Epithelial cell of esophagus (primary cell): ENCODE measurements at regions not wholly inside any gene's neighbourhood (a gene's known extent, or its start where the extent isn't known, plus 50 kb on each side); places are given as distances from the start of the nearest gene placed in this dataset.

ENCODE experiments used
- DNase-seq: peaks from one replicate; pipeline ENCODE4 v3.0.0; 2010; ENCODE audit warnings: low read depth
- H3K4me3 ChIP-seq: 2 replicates; pipeline ENCODE4 v1.5.1; 2011; ENCODE audit warnings: mild to moderate bottlenecking, low read length, control low read depth
- CTCF ChIP-seq: IDR thresholded peaks from 2 replicates; pipeline ENCODE4 v1.5.1; 2011; ENCODE audit warnings: low read depth, mild to moderate bottlenecking, low read length, control low read depth, inconsistent platforms; ENCODE audit not compliant: insufficient read depth; ENCODE audit errors: missing control alignments

GRCh38 chr20:60650087-60650486, 602.0 kb upstream of the CDH4 start:
- no peak overlapping the region for H3K4me3 ChIP-seq
- no peak for TF ChIP-seq CTCF
- DNase-seq: no peak

GRCh38 chr20:60652046-60652445, 600.0 kb upstream of the CDH4 start:
- no peak overlapping the region for H3K4me3 ChIP-seq
- no peak for TF ChIP-seq CTCF
- no peak for DNase-seq

GRCh38 chr20:60652615-60653014, 599.4 kb upstream of the CDH4 start:
- no peak for DNase-seq
- no peak overlapping the region for H3K4me3 ChIP-seq
- TF ChIP-seq CTCF: no peak

- DNase-seq: no peak
- no peak overlapping the region for H3K4me3 ChIP-seq
- no peak for TF ChIP-seq CTCF
Measured at GRCh38 chr20:60653111-60653845, 598.8 kb upstream of the CDH4 start.

GRCh38 chr20:60658681-60659080, 593.4 kb upstream of the CDH4 start:
- no peak overlapping the region for H3K4me3 ChIP-seq
- no peak for TF ChIP-seq CTCF
- DNase-seq: no peak

GRCh38 chr20:60659240-60659639, 592.8 kb upstream of the CDH4 start:
- no peak overlapping the region for H3K4me3 ChIP-seq
- DNase-seq: no peak
- TF ChIP-seq CTCF: no peak

GRCh38 chr20:60662307-60662706, 589.8 kb upstream of the CDH4 start:
- no peak for DNase-seq
- no peak for TF ChIP-seq CTCF
- H3K4me3 ChIP-seq: no peak overlapping the region
